Fibroblast of lung (primary cell): ENCODE measurements at regions not wholly inside any gene's neighbourhood (a gene's known extent, or its start where the extent isn't known, plus 50 kb on each side); places are given as distances from the start of the nearest gene placed in this dataset.

Source experiments
- DNase-seq, 2 donors: peaks; one replicate each; pipeline versions ENCODE4 v3.0.0 to v3.0.0-alpha.2; 2010; ENCODE audit warnings: low read depth in 2 of 2
- H2AFZ ChIP-seq: 2 replicates; pipeline ENCODE4 v1.5.1; 2012; ENCODE audit warnings: low read length, control low read depth, inconsistent platforms
- H3K27ac ChIP-seq: 2 replicates; pipeline ENCODE4 v1.5.1; 2011; ENCODE audit warnings: low read length, control low read depth; ENCODE audit not compliant: insufficient read depth
- H3K27me3 ChIP-seq: 2 replicates; pipeline ENCODE4 v1.5.1; 2011; ENCODE audit warnings: mild to moderate bottlenecking, low read length; ENCODE audit not compliant: control insufficient read depth, insufficient read depth
- H3K36me3 ChIP-seq: 2 replicates; pipeline ENCODE4 v1.5.1; 2011; ENCODE audit warnings: low read length; ENCODE audit not compliant: control insufficient read depth, insufficient read depth
- H3K4me1 ChIP-seq: 2 replicates; pipeline ENCODE4 v1.5.1; 2011; ENCODE audit warnings: low read length; ENCODE audit not compliant: control insufficient read depth, insufficient read depth; ENCODE audit errors: extremely low read depth
- H3K4me2 ChIP-seq: 2 replicates; pipeline ENCODE4 v1.5.1; 2011; ENCODE audit warnings: low read length, control low read depth; ENCODE audit not compliant: insufficient read depth; ENCODE audit errors: extremely low read depth
- H3K4me3 ChIP-seq, 4 experiments: fragments of 200-600 bp in 1 of 4; sonication (generic) in 1 of 4; replicated peaks in 1 of 4; 2 replicates each; pipeline ENCODE4 v1.5.1; 2011 to 2016; ENCODE audit warnings: low read length in 4 of 4, low read depth in 3 of 4, mild to moderate bottlenecking in 3 of 4, control low read depth in 2 of 4, inconsistent platforms in 1 of 4, mixed read lengths in 1 of 4; ENCODE audit not compliant: insufficient read depth in 1 of 4; ENCODE audit errors: control extremely low read depth in 1 of 4
- H3K79me2 ChIP-seq: 2 replicates; pipeline ENCODE4 v1.5.1; 2012; ENCODE audit warnings: mild to moderate bottlenecking, low read length, inconsistent platforms; ENCODE audit not compliant: control insufficient read depth, insufficient read depth
- H3K9ac ChIP-seq: 2 replicates; pipeline ENCODE4 v1.5.1; 2011; ENCODE audit warnings: mild to moderate bottlenecking, low read length, control low read depth; ENCODE audit not compliant: insufficient read depth
- H3K9me3 ChIP-seq: 2 replicates; pipeline ENCODE4 v1.5.1; 2012; ENCODE audit warnings: low read depth, low read length; ENCODE audit not compliant: control insufficient read depth, insufficient read depth
- H4K20me1 ChIP-seq: 2 replicates; pipeline ENCODE4 v1.5.1; 2011; ENCODE audit warnings: low read length; ENCODE audit not compliant: control insufficient read depth, insufficient read depth; ENCODE audit errors: extremely low read depth
- EZH2 ChIP-seq: IDR thresholded peaks from 2 replicates; pipeline ENCODE4 v1.5.1; 2012; ENCODE audit warnings: low read length, control low read depth, mild to moderate bottlenecking; ENCODE audit errors: missing control alignments
- TF ChIP-seq, protein P1 (sequence below), 2 donors: IDR thresholded peaks in 1 of 2; conservative IDR thresholded peaks in 1 of 2; 1 replicate in 1 of 2; 2 replicates in 1 of 2; pipeline ENCODE4 v1.5.1; 2011 to 2012; ENCODE audit warnings: low read length in 2 of 2, control low read depth in 1 of 2, inconsistent platforms in 1 of 2, low read depth in 1 of 2, mild to moderate bottlenecking in 1 of 2

GRCh38 chr9:3730511-3730922 is 204.7 kb upstream of the RFX3 start:
- TF ChIP-seq, protein P1, sequence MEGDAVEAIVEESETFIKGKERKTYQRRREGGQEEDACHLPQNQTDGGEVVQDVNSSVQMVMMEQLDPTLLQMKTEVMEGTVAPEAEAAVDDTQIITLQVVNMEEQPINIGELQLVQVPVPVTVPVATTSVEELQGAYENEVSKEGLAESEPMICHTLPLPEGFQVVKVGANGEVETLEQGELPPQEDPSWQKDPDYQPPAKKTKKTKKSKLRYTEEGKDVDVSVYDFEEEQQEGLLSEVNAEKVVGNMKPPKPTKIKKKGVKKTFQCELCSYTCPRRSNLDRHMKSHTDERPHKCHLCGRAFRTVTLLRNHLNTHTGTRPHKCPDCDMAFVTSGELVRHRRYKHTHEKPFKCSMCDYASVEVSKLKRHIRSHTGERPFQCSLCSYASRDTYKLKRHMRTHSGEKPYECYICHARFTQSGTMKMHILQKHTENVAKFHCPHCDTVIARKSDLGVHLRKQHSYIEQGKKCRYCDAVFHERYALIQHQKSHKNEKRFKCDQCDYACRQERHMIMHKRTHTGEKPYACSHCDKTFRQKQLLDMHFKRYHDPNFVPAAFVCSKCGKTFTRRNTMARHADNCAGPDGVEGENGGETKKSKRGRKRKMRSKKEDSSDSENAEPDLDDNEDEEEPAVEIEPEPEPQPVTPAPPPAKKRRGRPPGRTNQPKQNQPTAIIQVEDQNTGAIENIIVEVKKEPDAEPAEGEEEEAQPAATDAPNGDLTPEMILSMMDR (conservative IDR thresholded peaks at IDR 0.05 in 1 of 2, IDR thresholded peaks at IDR 0.05 in 1 of 2; ENCODE audit: low read depth in 1 of 2, low read length in 2 of 2), result no peak
- TF ChIP-seq EZH2, result no peak
- Histone ChIP-seq H3K27ac (no peak overlapping the region), H3K27me3 (no peaks in the 10 kb centered on the region), H4K20me1 (no peaks in the 10 kb centered on the region), H3K9ac (no peak overlapping the region), H3K4me1 (no peaks in the 10 kb centered on the region), H3K36me3 (no peaks in the 10 kb centered on the region), H2AFZ (no peak overlapping the region), H3K4me2 (no peak overlapping the region), H3K79me2 (no peaks in the 10 kb centered on the region), H3K9me3 (no peaks in the 10 kb centered on the region), H3K4me3 (no peak overlapping the region)
- DNase-seq, result no peak

- no peak overlapping the region for H3K27ac ChIP-seq
- H4K20me1 ChIP-seq, result no peaks in the 10 kb centered on the region
- no peaks in the 10 kb centered on the region for H3K4me1 ChIP-seq
- no peaks in the 10 kb centered on the region for H3K36me3 ChIP-seq
- DNase-seq, result no peak
- H3K27me3 ChIP-seq, result no peaks in the 10 kb centered on the region
- no peaks in the 10 kb centered on the region for H3K9me3 ChIP-seq
- no peak for TF ChIP-seq EZH2
- TF ChIP-seq, protein P1 (conservative IDR thresholded peaks at IDR 0.05 in 1 of 2, IDR thresholded peaks at IDR 0.05 in 1 of 2; ENCODE audit: low read depth in 1 of 2, low read length in 2 of 2), result no peak
- H3K4me2 ChIP-seq, result no peak overlapping the region
- H3K9ac ChIP-seq, result no peak overlapping the region
- H2AFZ ChIP-seq, result no peak overlapping the region
- no peak overlapping the region for H3K4me3 ChIP-seq
- no peaks in the 10 kb centered on the region for H3K79me2 ChIP-seq
Observed at GRCh38 chr9:3721096-3721495, 195.3 kb upstream of the RFX3 start.

- DNase-seq, result peak in 1 of 2 donors; percentile 37
- H3K9ac ChIP-seq, result no peak overlapping the region
Observed at GRCh38 chr9:3719286-3719685, 193.5 kb upstream of the RFX3 start.

More at GRCh38 chr9:3719286-3719685, 193.5 kb upstream of the RFX3 start:
- H3K27me3 ChIP-seq, result no peaks in the 10 kb centered on the region
- H4K20me1 ChIP-seq, result no peaks in the 10 kb centered on the region
- no peak overlapping the region for H2AFZ ChIP-seq
- H3K4me3 ChIP-seq, result no peak overlapping the region
- H3K4me2 ChIP-seq, result no peak overlapping the region
- no peak for TF ChIP-seq EZH2
- TF ChIP-seq, protein P1 (conservative IDR thresholded peaks at IDR 0.05 in 1 of 2, IDR thresholded peaks at IDR 0.05 in 1 of 2; ENCODE audit: low read depth in 1 of 2, low read length in 2 of 2), result no peak
- H3K79me2 ChIP-seq, result no peaks in the 10 kb centered on the region
- no peak overlapping the region for H3K27ac ChIP-seq
- H3K4me1 ChIP-seq, result no peaks in the 10 kb centered on the region
- H3K9me3 ChIP-seq, result no peaks in the 10 kb centered on the region
- H3K36me3 ChIP-seq, result no peaks in the 10 kb centered on the region
